ENCODE measurements at regions not wholly inside any gene's neighbourhood (a gene's known extent, or its start where the extent isn't known, plus 50 kb on each side); places are given as distances from the start of the nearest gene placed in this dataset.

DNA sequence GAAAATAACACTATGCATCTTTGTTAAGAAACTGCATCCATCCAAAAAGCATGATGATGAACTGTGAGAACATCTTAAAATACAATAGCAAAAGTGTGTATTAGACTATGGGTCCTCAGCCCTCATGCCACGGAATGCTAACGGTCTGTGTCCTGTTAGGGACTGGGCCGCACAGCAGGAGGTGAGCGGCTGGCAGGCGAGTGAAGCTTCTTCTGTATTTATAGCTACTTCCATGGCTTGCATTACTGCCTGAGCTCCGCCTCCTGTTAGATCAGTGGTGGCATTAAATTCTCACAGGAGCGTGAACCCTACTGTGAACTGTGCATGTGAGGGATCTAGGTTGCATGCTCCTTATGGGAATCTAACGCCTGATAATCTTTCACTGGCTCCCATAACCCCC lies 129.8 kb downstream of the NXNL2 start:
- TF ChIP-seq, protein P1, sequence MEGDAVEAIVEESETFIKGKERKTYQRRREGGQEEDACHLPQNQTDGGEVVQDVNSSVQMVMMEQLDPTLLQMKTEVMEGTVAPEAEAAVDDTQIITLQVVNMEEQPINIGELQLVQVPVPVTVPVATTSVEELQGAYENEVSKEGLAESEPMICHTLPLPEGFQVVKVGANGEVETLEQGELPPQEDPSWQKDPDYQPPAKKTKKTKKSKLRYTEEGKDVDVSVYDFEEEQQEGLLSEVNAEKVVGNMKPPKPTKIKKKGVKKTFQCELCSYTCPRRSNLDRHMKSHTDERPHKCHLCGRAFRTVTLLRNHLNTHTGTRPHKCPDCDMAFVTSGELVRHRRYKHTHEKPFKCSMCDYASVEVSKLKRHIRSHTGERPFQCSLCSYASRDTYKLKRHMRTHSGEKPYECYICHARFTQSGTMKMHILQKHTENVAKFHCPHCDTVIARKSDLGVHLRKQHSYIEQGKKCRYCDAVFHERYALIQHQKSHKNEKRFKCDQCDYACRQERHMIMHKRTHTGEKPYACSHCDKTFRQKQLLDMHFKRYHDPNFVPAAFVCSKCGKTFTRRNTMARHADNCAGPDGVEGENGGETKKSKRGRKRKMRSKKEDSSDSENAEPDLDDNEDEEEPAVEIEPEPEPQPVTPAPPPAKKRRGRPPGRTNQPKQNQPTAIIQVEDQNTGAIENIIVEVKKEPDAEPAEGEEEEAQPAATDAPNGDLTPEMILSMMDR (IDR thresholded peaks at IDR 0.05; ENCODE audit: poor library complexity, severe bottlenecking), result no peak
- Histone ChIP-seq H3K27ac (ENCODE audit: poor library complexity, severe bottlenecking) (no peak overlapping the region), H3K27me3 (ENCODE audit: insufficient read depth, poor library complexity, severe bottlenecking) (no peaks in the 10 kb centered on the region), H3K9me3 (ENCODE audit: severe bottlenecking) (no peaks in the 10 kb centered on the region), H3K4me3 (ENCODE audit: severe bottlenecking) (no peak overlapping the region), H3K4me1 (ENCODE audit: insufficient read depth, poor library complexity, severe bottlenecking) (no peaks in the 10 kb centered on the region), H3K36me3 (ENCODE audit: low read depth) (no peaks in the 10 kb centered on the region)
- ATAC-seq (ENCODE audit: low read depth) (no peak), DNase-seq (ENCODE audit: low spot score) (no peak)

DNA sequence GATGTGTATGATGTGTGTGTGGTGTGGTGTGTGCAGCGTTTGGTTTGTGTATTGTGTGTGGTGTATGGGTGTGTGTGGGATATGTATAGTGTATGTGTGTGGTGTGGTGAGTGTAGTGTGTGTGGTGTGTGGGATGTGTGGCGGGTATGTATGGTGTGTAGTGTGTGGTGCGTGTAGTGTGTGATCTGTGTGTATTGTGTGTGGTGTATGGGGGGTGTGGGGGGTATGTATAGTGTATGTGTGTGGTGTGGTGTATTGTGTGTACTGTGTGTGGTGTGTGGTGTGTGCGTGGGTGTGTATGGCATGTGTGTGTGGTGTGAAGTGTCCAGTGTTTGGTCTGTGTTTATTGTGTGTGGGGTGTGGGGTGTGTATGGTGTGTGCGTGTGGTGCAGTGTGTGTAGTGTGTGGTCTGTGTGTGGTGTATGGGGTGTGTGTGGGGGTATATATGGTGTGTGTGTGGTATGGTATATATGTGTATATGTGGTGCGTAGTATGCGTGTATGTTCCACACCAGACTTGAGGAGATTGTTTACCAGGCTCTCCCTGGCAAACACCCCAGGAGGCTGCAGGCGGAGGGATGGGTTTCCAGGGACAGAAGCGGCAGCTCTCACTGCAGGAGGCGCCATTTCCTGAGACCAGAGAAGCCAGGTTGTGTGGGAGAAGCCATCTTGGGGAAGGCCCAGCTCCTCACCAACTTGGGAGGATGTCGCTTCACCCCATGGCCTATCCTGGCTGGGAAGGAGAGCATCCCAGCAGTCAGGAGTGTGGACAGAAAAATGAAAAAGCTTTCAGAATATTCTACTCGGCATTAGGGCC lies 138.1 kb downstream of the NXNL2 start:
- Histone ChIP-seq H3K4me3 (ENCODE audit: severe bottlenecking) (no peak overlapping the region), H3K27ac (ENCODE audit: poor library complexity, severe bottlenecking) (no peak overlapping the region), H3K27me3 (ENCODE audit: insufficient read depth, poor library complexity, severe bottlenecking) (no peaks in the 10 kb centered on the region), H3K36me3 (ENCODE audit: low read depth) (no peaks in the 10 kb centered on the region), H3K9me3 (ENCODE audit: severe bottlenecking) (no peaks in the 10 kb centered on the region), H3K4me1 (ENCODE audit: insufficient read depth, poor library complexity, severe bottlenecking) (no peaks in the 10 kb centered on the region)
- ATAC-seq (ENCODE audit: low read depth) (peak; percentile 38; the same call in 2 of the 3 replicates), DNase-seq (ENCODE audit: low spot score) (no peak)
- TF ChIP-seq, protein P1 (IDR thresholded peaks at IDR 0.05; ENCODE audit: poor library complexity, severe bottlenecking), result no peak

DNA sequence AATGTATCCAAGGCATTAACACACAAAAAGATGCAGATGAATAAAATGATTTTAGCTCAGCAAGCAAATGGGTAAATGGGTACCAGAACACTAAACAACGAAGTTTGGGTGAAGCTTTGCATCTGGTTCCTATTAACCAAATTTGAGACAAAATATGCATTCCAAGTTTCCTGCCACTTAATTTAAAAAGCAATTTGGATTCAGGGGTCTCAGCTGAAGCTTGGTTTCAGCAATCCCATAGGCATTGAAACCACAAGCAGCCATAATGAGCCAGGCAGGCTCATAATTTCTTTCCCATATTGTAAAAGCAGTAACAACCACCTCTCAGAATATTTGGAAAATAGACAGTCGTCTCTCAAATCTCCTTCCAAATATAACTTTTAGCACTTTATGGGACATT lies 138.9 kb downstream of the NXNL2 start:
- no peak overlapping the region for H3K4me3 ChIP-seq (ENCODE audit: severe bottlenecking)
- no peaks in the 10 kb centered on the region for H3K27me3 ChIP-seq (ENCODE audit: insufficient read depth, poor library complexity, severe bottlenecking)
- H3K4me1 ChIP-seq (ENCODE audit: insufficient read depth, poor library complexity, severe bottlenecking), result no peaks in the 10 kb centered on the region
- TF ChIP-seq, protein P1 (IDR thresholded peaks at IDR 0.05; ENCODE audit: poor library complexity, severe bottlenecking), result no peak
- ATAC-seq (ENCODE audit: low read depth) (no peak), DNase-seq (ENCODE audit: low spot score) (no peak)
- H3K27ac ChIP-seq (ENCODE audit: poor library complexity, severe bottlenecking), result no peak overlapping the region
- no peaks in the 10 kb centered on the region for H3K36me3 ChIP-seq (ENCODE audit: low read depth)
- H3K9me3 ChIP-seq (ENCODE audit: severe bottlenecking), result no peaks in the 10 kb centered on the region

DNA sequence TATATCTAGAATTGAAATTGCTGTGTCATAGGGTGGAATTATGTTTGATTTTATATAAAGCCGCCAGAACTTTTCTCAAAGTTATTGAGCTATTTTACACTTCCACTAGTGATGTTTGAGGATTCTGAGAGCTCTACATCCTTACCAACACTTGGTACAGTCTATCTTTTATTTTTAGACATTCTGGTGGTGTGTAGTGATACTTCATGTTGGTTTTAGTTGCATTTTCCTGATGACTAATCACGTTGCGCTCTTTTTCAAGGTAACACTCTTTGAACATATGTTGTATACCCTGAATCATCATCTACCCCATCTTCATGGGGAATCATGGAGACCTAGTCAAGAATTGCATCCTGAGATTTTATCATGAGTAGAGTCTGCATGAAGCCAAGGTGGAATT lies 141.7 kb downstream of the NXNL2 start:
- Histone ChIP-seq H3K9me3 (ENCODE audit: severe bottlenecking) (no peaks in the 10 kb centered on the region), H3K4me1 (ENCODE audit: insufficient read depth, poor library complexity, severe bottlenecking) (no peaks in the 10 kb centered on the region), H3K27ac (ENCODE audit: poor library complexity, severe bottlenecking) (no peak overlapping the region), H3K27me3 (ENCODE audit: insufficient read depth, poor library complexity, severe bottlenecking) (no peaks in the 10 kb centered on the region), H3K4me3 (ENCODE audit: severe bottlenecking) (no peak overlapping the region), H3K36me3 (ENCODE audit: low read depth) (no peaks in the 10 kb centered on the region)
- DNase-seq (ENCODE audit: low spot score) (no peak), ATAC-seq (ENCODE audit: low read depth) (no peak)
- TF ChIP-seq, protein P1 (IDR thresholded peaks at IDR 0.05; ENCODE audit: poor library complexity, severe bottlenecking), result no peak

DNA sequence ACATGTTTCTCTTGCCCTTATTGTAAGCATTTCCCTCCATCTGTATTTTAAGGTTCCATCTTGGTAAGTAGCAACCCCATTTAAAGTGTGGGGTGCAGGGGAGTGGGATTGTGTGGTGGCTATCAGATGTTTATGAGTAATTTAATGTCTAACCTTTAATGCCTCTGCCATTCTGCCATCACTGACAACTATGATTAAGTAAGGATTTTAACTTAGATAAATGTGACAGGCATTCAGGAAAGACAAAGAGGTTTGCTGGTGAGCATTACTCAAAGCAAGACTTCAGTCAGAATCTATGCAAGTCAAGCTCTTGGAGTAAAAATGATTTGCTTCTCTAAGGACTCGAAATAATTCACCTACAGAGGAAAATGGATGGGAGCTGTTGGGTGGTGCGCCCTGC lies 143.0 kb downstream of the NXNL2 start:
- TF ChIP-seq, protein P1 (IDR thresholded peaks at IDR 0.05; ENCODE audit: poor library complexity, severe bottlenecking), result no peak
- no peak for ATAC-seq (ENCODE audit: low read depth)
- H3K36me3 ChIP-seq (ENCODE audit: low read depth), result no peaks in the 10 kb centered on the region

More for the DNA sequence above, 143.0 kb downstream of the NXNL2 start:
- Histone ChIP-seq H3K4me1 (ENCODE audit: insufficient read depth, poor library complexity, severe bottlenecking) (no peaks in the 10 kb centered on the region), H3K9me3 (ENCODE audit: severe bottlenecking) (no peaks in the 10 kb centered on the region), H3K4me3 (ENCODE audit: severe bottlenecking) (no peak overlapping the region), H3K27ac (ENCODE audit: poor library complexity, severe bottlenecking) (no peak overlapping the region), H3K27me3 (ENCODE audit: insufficient read depth, poor library complexity, severe bottlenecking) (no peaks in the 10 kb centered on the region)
- no peak for DNase-seq (ENCODE audit: low spot score)

All from RWPE2 (cell line).